Prostate gland (tissue), 2 donors: ENCODE measurements at regions not wholly inside any gene's neighbourhood (a gene's known extent, or its start where the extent isn't known, plus 50 kb on each side); places are given as distances from the start of the nearest gene placed in this dataset.

Experiments used
- DNase-seq: peaks from one replicate; pipeline ENCODE4 v3.0.0-alpha.2; 2019; ENCODE audit warnings: low spot score
- H3K27ac ChIP-seq, 2 donors: fragments of 200-600 bp; sonication (generic); 2 replicates each; pipeline ENCODE4 v1.5.1; 2017 to 2019
- H3K27me3 ChIP-seq: fragments of 200-600 bp; sonication (generic); replicated peaks from 2 replicates; pipeline ENCODE4 v1.5.1; 2019; ENCODE audit not compliant: insufficient read depth
- H3K36me3 ChIP-seq, 2 donors: fragments of 200-600 bp; sonication (generic); 1 replicate in 1 of 2; 2 replicates in 1 of 2; pipeline versions ENCODE4 v1.5.1 to v1.8.1; 2017 to 2019
- H3K4me1 ChIP-seq: fragments of 200-600 bp; sonication (generic); replicated peaks from 2 replicates; pipeline ENCODE4 v1.5.1; 2019
- H3K4me3 ChIP-seq, 2 donors: fragments of 200-600 bp; sonication (generic); 2 replicates each; pipeline ENCODE4 v1.5.1; 2017 to 2019
- H3K9me3 ChIP-seq: fragments of 200-600 bp; sonication (generic); 2 replicates; pipeline ENCODE4 v1.5.1; 2017
- POLR2A ChIP-seq: fragments of 450-650 bp; IDR thresholded peaks from one replicate; pipeline ENCODE4 v1.6.1; 2016; ENCODE audit warnings: antibody characterized with exemption, mild to moderate bottlenecking
- POLR2AphosphoS5 ChIP-seq: sonication (generic); formaldehyde crosslinking; IDR thresholded peaks from one replicate; pipeline ENCODE4 v1.6.1; 2017; ENCODE audit warnings: antibody characterized with exemption
- WGBS: methylation state at CpG from one replicate; pipeline ENCODE4 v1.1.5; 2018; 5-methylcytosine and 5-hydroxymethylcytosine counted together
- intact Hi-C: fragments of 100-400 bp; cut with DNase I; formaldehyde crosslinking; loops from one replicate; pipeline ENCODE4 v1.14.2; 2022
- TF ChIP-seq, protein P1 (sequence below), 4 experiments: fragments of 200-600 bp in 2 of 4; fragments of 450-650 bp in 2 of 4; sonication (generic) in 2 of 4; IDR thresholded peaks; 1 replicate in 3 of 4; 2 replicates in 1 of 4; pipeline ENCODE4 v1.5.1; 2016 to 2019; ENCODE audit warnings: antibody characterized with exemption in 4 of 4, mild to moderate bottlenecking in 2 of 4, moderate library complexity in 2 of 4

GRCh38 chr12:67025543-67026114 is 243.5 kb upstream of the CAND1 start:
- TF ChIP-seq, protein P1, sequence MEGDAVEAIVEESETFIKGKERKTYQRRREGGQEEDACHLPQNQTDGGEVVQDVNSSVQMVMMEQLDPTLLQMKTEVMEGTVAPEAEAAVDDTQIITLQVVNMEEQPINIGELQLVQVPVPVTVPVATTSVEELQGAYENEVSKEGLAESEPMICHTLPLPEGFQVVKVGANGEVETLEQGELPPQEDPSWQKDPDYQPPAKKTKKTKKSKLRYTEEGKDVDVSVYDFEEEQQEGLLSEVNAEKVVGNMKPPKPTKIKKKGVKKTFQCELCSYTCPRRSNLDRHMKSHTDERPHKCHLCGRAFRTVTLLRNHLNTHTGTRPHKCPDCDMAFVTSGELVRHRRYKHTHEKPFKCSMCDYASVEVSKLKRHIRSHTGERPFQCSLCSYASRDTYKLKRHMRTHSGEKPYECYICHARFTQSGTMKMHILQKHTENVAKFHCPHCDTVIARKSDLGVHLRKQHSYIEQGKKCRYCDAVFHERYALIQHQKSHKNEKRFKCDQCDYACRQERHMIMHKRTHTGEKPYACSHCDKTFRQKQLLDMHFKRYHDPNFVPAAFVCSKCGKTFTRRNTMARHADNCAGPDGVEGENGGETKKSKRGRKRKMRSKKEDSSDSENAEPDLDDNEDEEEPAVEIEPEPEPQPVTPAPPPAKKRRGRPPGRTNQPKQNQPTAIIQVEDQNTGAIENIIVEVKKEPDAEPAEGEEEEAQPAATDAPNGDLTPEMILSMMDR (IDR thresholded peaks at IDR 0.05), result peak; percentile 40 to 49 (median 44)
- no peak for TF ChIP-seq POLR2AphosphoS5
- H3K4me1 ChIP-seq, result no peaks in the 10 kb centered on the region
- H3K36me3 ChIP-seq, result no peaks in the 10 kb centered on the region
- H3K9me3 ChIP-seq, result no peaks in the 10 kb centered on the region
- no peak for DNase-seq
- no peak overlapping the region for H3K27ac ChIP-seq
- H3K4me3 ChIP-seq, result no peak overlapping the region
- H3K27me3 ChIP-seq, result no peaks in the 10 kb centered on the region
- intact Hi-C loops, result no loop called here
- WGBS, result 62% methylated on average over 7 of the region's 7 CpGs

GRCh38 chr12:67026487-67027246 is 242.5 kb upstream of the CAND1 start:
- no peaks in the 10 kb centered on the region for H3K9me3 ChIP-seq
- intact Hi-C loops, result no loop called here
- DNase-seq, result no peak
- H3K4me3 ChIP-seq, result no peak overlapping the region
- TF ChIP-seq POLR2AphosphoS5, result no peak
- no peak for TF ChIP-seq POLR2A
- TF ChIP-seq, protein P1 (IDR thresholded peaks at IDR 0.05), result no peak
- H3K27ac ChIP-seq, result no peak overlapping the region
- WGBS, result 87% methylated on average over 5 of the region's 5 CpGs
- H3K36me3 ChIP-seq, result no peaks in the 10 kb centered on the region
- H3K27me3 ChIP-seq, result no peaks in the 10 kb centered on the region
- H3K4me1 ChIP-seq, result no peaks in the 10 kb centered on the region

GRCh38 chr12:67028529-67028928 is 240.6 kb upstream of the CAND1 start:
- no peaks in the 10 kb centered on the region for H3K9me3 ChIP-seq
- TF ChIP-seq POLR2AphosphoS5 (no peak), POLR2A (no peak)
- TF ChIP-seq, protein P1 (IDR thresholded peaks at IDR 0.05), result no peak
- no peaks in the 10 kb centered on the region for H3K4me1 ChIP-seq
- no peaks in the 10 kb centered on the region for H3K27me3 ChIP-seq
- no peak overlapping the region for H3K4me3 ChIP-seq
- WGBS, result 88% methylated on average over 2 of the region's 2 CpGs
- no peak for DNase-seq
- intact Hi-C loops, result no loop called here
- no peaks in the 10 kb centered on the region for H3K36me3 ChIP-seq
- H3K27ac ChIP-seq, result no peak overlapping the region

DNA sequence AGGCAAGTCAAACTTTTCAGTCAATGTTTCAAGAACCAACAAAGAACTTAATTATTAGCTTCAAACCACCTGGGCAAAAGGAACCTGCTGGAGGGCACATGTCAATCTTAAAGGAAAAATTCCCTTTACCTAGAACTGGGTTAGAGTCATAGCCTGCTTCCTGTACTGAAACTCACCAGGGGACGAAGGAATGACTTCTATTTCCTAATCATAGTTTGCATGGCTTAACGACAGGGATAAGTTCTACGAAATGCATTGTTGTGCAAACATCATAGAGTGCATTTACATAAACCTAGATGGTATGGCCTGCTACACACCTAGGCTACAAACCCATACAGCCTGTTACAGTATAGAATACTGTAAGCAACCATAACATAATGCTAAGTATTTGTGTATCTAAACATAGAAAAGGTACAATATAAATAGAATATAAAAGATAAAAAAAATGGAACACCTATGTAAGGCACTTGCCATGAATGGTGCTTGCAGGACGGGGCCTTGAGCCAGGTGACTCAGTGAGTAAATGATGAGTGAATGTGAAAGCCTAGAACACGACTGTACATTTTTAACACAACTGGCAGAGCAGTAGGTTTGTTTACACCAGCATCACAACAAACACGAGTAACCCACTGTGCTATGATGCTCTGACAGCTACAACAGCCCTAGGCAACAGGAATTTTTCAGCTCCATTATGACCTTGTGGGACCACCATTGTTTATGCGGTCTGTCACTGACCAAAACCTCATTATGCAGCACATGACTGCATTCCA is 234.9 kb upstream of the CAND1 start:
- no peak for DNase-seq

More for the DNA sequence above, 234.9 kb upstream of the CAND1 start:
- intact Hi-C loops, result no loop called here
- no peaks in the 10 kb centered on the region for H3K36me3 ChIP-seq
- no peaks in the 10 kb centered on the region for H3K4me1 ChIP-seq
- no peaks in the 10 kb centered on the region for H3K27me3 ChIP-seq
- H3K4me3 ChIP-seq, result no peak overlapping the region
- WGBS, result 55% methylated on average over 7 of the region's 7 CpGs
- TF ChIP-seq, protein P1 (IDR thresholded peaks at IDR 0.05), result no peak
- TF ChIP-seq POLR2A, result no peak
- no peak for TF ChIP-seq POLR2AphosphoS5
- H3K27ac ChIP-seq, result no peak overlapping the region
- no peaks in the 10 kb centered on the region for H3K9me3 ChIP-seq
